Endodermal cell (in vitro differentiated cells): ENCODE measurements at regions not wholly inside any gene's neighbourhood (a gene's known extent, or its start where the extent isn't known, plus 50 kb on each side); places are given as distances from the start of the nearest gene placed in this dataset.

Source experiments
- DNase-seq: peaks from one replicate; pipeline ENCODE4 v3.0.0-alpha.2; 2017
- H3K27ac ChIP-seq: 2 replicates; pipeline ENCODE4 v1.5.1; 2013; ENCODE audit warnings: mild to moderate bottlenecking, low read depth, low read length, moderate library complexity
- H3K27me3 ChIP-seq: 2 replicates; pipeline ENCODE4 v1.6.1; 2013; ENCODE audit warnings: mild to moderate bottlenecking, low read length, moderate library complexity; ENCODE audit not compliant: insufficient read depth, control insufficient read depth, poor library complexity, severe bottlenecking
- H3K36me3 ChIP-seq: 2 replicates; pipeline ENCODE4 v1.7.0; 2013; ENCODE audit warnings: mild to moderate bottlenecking, low read length, moderate library complexity; ENCODE audit not compliant: control insufficient read depth, insufficient read depth
- H3K4me1 ChIP-seq: one replicate; pipeline ENCODE4 v1.7.0; 2013; ENCODE audit warnings: low read length; ENCODE audit not compliant: control insufficient read depth, insufficient read depth
- H3K4me3 ChIP-seq: 2 replicates; pipeline ENCODE4 v1.5.1; 2013; ENCODE audit warnings: mild to moderate bottlenecking, low read length, moderate library complexity
- H3K9ac ChIP-seq: 2 replicates; pipeline ENCODE4 v1.6.1; 2013; ENCODE audit warnings: mild to moderate bottlenecking, low read length, moderate library complexity; ENCODE audit not compliant: poor library complexity, severe bottlenecking; ENCODE audit errors: extremely low read depth
- H3K9me3 ChIP-seq: 2 replicates; pipeline ENCODE4 v1.6.1; 2013; ENCODE audit warnings: mild to moderate bottlenecking, low read length, moderate library complexity; ENCODE audit not compliant: control insufficient read depth
- H3K27ac Mint-ChIP-seq: 2 replicates; pipeline ENCODE4 v1.8.0; 2020; ENCODE audit warnings: mixed read lengths
- H3K27me3 Mint-ChIP-seq: 2 replicates; pipeline ENCODE4 v1.8.0; 2021; ENCODE audit warnings: mild to moderate bottlenecking, mixed read lengths; ENCODE audit not compliant: insufficient read depth
- H3K36me3 Mint-ChIP-seq: 2 replicates; pipeline ENCODE4 v1.8.0; 2020; ENCODE audit warnings: low read depth, mixed read lengths
- H3K4me1 Mint-ChIP-seq: 2 replicates; pipeline ENCODE4 v1.8.0; 2020; ENCODE audit warnings: mixed read lengths
- H3K4me3 Mint-ChIP-seq: 2 replicates; pipeline ENCODE4 v1.8.0; 2020; ENCODE audit warnings: mild to moderate bottlenecking, moderate library complexity, mixed read lengths
- H3K9me3 Mint-ChIP-seq: 2 replicates; pipeline ENCODE4 v1.8.0; 2020; ENCODE audit warnings: mild to moderate bottlenecking, mixed read lengths
- WGBS, 2 experiments: methylation state at CpG; one replicate each; pipeline versions ENCODE4 v1.1.5 to v1.1.7; 2013; ENCODE audit warnings: missing lambda C conversion rate in 2 of 2, mixed read lengths in 1 of 2; ENCODE audit not compliant: insufficient coverage in 1 of 2, insufficient read length in 1 of 2; 5-methylcytosine and 5-hydroxymethylcytosine counted together
- TF ChIP-seq, protein P1 (sequence below): fragments of 200-600 bp; sonication (generic); conservative IDR thresholded peaks from 2 replicates; pipeline ENCODE4 v1.5.0; 2021; ENCODE audit warnings: antibody characterized with exemption, mild to moderate bottlenecking

GRCh38 chr4:158056689-158057245, 116.1 kb downstream of the GASK1B start:
- DNase-seq, result no peak
- Histone ChIP-seq H3K9me3 (no peaks in the 10 kb centered on the region), H3K36me3 (no peaks in the 10 kb centered on the region), H3K27me3 (no peaks in the 10 kb centered on the region), H3K27ac (no peak overlapping the region), H3K4me3 (no peak overlapping the region), H3K9ac (no peak overlapping the region), H3K4me1 (peaks cover 10% of the 10 kb centered on the region)
- no peaks in the 10 kb centered on the region for H3K36me3 Mint-ChIP-seq
- no peak overlapping the region for H3K27ac Mint-ChIP-seq
- H3K9me3 Mint-ChIP-seq, result no peaks in the 10 kb centered on the region
- no peak overlapping the region for H3K4me3 Mint-ChIP-seq
- TF ChIP-seq, protein P1, sequence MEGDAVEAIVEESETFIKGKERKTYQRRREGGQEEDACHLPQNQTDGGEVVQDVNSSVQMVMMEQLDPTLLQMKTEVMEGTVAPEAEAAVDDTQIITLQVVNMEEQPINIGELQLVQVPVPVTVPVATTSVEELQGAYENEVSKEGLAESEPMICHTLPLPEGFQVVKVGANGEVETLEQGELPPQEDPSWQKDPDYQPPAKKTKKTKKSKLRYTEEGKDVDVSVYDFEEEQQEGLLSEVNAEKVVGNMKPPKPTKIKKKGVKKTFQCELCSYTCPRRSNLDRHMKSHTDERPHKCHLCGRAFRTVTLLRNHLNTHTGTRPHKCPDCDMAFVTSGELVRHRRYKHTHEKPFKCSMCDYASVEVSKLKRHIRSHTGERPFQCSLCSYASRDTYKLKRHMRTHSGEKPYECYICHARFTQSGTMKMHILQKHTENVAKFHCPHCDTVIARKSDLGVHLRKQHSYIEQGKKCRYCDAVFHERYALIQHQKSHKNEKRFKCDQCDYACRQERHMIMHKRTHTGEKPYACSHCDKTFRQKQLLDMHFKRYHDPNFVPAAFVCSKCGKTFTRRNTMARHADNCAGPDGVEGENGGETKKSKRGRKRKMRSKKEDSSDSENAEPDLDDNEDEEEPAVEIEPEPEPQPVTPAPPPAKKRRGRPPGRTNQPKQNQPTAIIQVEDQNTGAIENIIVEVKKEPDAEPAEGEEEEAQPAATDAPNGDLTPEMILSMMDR, result no peak
- H3K27me3 Mint-ChIP-seq, result no peaks in the 10 kb centered on the region
- H3K4me1 Mint-ChIP-seq, result peaks cover 33% of the 10 kb centered on the region

DNA sequence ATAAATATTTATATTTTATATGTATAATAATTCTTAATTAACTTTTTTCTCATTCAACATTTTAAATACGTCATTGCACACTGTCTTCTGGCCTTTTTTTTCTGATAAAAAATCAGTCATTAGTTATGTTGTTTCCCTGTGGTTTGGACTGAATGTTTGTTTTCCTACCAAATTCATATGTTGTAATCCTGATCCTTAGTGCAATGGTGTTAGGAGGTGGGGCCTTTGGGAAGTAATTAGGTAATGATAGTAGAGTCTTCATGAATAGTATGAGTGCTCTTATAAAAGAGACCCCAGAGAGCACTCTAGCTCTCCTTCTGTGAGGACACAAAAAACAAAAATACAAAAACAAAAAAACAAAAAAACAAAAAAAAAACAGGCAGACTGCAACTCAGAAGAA, 117.2 kb downstream of the GASK1B start:
- H3K4me1 Mint-ChIP-seq, result peaks cover 31% of the 10 kb centered on the region
- WGBS, 2 experiments, result 100% methylated on average over 1 of the region's 1 CpG; no CpG with 5 or more reads in 1 of the 2 experiments
- no peaks in the 10 kb centered on the region for H3K36me3 Mint-ChIP-seq

GRCh38 chr4:158053801-158054200, 119.0 kb downstream of the GASK1B start:
- H3K27ac Mint-ChIP-seq, result no peak overlapping the region
- H3K4me3 Mint-ChIP-seq, result no peak overlapping the region
- H3K9me3 Mint-ChIP-seq, result peaks cover 4% of the 10 kb centered on the region
- H3K4me1 Mint-ChIP-seq, result peaks cover 31% of the 10 kb centered on the region
- H3K36me3 Mint-ChIP-seq, result no peaks in the 10 kb centered on the region
- Histone ChIP-seq H3K36me3 (no peaks in the 10 kb centered on the region), H3K4me1 (peaks cover 11% of the 10 kb centered on the region), H3K27me3 (no peaks in the 10 kb centered on the region), H3K9ac (no peak overlapping the region), H3K27ac (no peak overlapping the region), H3K9me3 (no peaks in the 10 kb centered on the region), H3K4me3 (no peak overlapping the region)
- H3K27me3 Mint-ChIP-seq, result no peaks in the 10 kb centered on the region
- TF ChIP-seq, protein P1, result no peak
- no peak for DNase-seq
- 85 to 100% methylated on average over 1 to 3 of the region's 3 CpGs for WGBS, 2 experiments

More for the DNA sequence above, 117.2 kb downstream of the GASK1B start:
- no peaks in the 10 kb centered on the region for H3K27me3 Mint-ChIP-seq
- H3K9me3 Mint-ChIP-seq, result no peaks in the 10 kb centered on the region
- H3K9me3 ChIP-seq, result no peaks in the 10 kb centered on the region
- no peaks in the 10 kb centered on the region for H3K27me3 ChIP-seq
- H3K4me3 ChIP-seq, result no peak overlapping the region
- peaks cover 11% of the 10 kb centered on the region for H3K4me1 ChIP-seq
- H3K36me3 ChIP-seq, result no peaks in the 10 kb centered on the region
- no peak for DNase-seq
- H3K27ac ChIP-seq, result no peak overlapping the region
- no peak overlapping the region for H3K9ac ChIP-seq
- TF ChIP-seq, protein P1, result no peak
- no peak overlapping the region for H3K27ac Mint-ChIP-seq
- H3K4me3 Mint-ChIP-seq, result no peak overlapping the region
